Esophagus muscularis mucosa (tissue), 4 donors: ENCODE measurements at regions not wholly inside any gene's neighbourhood (a gene's known extent, or its start where the extent isn't known, plus 50 kb on each side); places are given as distances from the start of the nearest gene placed in this dataset.

ENCODE experiments used
- CTCF ChIP-seq, 3 experiments: fragments of 200-600 bp in 2 of 3; fragments of 450-650 bp in 1 of 3; sonication (generic) in 2 of 3; IDR thresholded peaks; one replicate each; pipeline ENCODE4 v1.5.1; 2017 to 2019; ENCODE audit warnings: antibody characterized with exemption in 3 of 3, mild to moderate bottlenecking in 2 of 3, moderate library complexity in 1 of 3
- EP300 ChIP-seq: sonication (generic); formaldehyde crosslinking; IDR thresholded peaks from one replicate; pipeline ENCODE4 v1.6.1; 2017; ENCODE audit warnings: antibody characterized with exemption
- POLR2A ChIP-seq: fragments of 450-650 bp; IDR thresholded peaks from one replicate; pipeline ENCODE4 v1.6.1; 2017; ENCODE audit warnings: antibody characterized with exemption, moderate library complexity, mild to moderate bottlenecking, low read depth
- POLR2AphosphoS5 ChIP-seq, 2 donors: sonication (generic); formaldehyde crosslinking; IDR thresholded peaks; one replicate each; pipeline ENCODE4 v1.6.1; 2017; ENCODE audit warnings: antibody characterized with exemption in 2 of 2

- no peak for TF ChIP-seq CTCF (IDR thresholded peaks at IDR 0.05)
- no peak for TF ChIP-seq POLR2A
- TF ChIP-seq EP300, result no peak
- TF ChIP-seq POLR2AphosphoS5 (IDR thresholded peaks at IDR 0.05), result no peak
Observed at GRCh38 chr10:36630267-36630666, 495.1 kb upstream of the ANKRD30A start.
